ENCODE measurements at regions not wholly inside any gene's neighbourhood (a gene's known extent, or its start where the extent isn't known, plus 50 kb on each side); places are given as distances from the start of the nearest gene placed in this dataset.

DNA sequence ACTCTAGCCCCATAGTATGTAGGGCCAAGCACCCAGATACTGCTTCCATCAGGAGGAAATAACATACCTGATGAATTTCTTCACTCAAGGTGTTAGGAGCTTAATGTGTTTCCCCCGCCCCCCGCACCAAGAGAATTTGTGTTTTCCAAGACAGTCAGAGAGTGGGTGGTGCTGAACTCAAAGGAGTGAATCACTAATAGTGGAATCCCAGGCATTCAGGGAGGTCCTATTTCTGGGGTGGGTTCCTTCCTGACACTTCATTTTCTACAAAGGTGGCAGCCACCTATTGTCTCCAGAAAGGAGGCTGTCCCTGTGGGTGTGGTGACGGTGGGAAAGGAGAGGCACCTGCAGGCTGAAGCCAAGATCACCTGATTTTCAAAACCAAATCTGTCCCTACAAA, 50.8 kb upstream of the ELF5 start:
- H3K4me3 ChIP-seq (ENCODE audit: low read depth, low read length), result no peak overlapping the region
- no peak for DNase-seq (ENCODE audit: low read depth)
- no peak for TF ChIP-seq CTCF (IDR thresholded peaks at IDR 0.05; ENCODE audit: insufficient read depth, low read depth, low read length)

- no peak overlapping the region for H3K4me3 ChIP-seq (ENCODE audit: low read depth, low read length)
- TF ChIP-seq CTCF (IDR thresholded peaks at IDR 0.05; ENCODE audit: insufficient read depth, low read depth, low read length), result no peak
- no peak for DNase-seq (ENCODE audit: low read depth)
Observed at GRCh38 chr11:34564807-34565241, 51.2 kb upstream of the ELF5 start.

DNA sequence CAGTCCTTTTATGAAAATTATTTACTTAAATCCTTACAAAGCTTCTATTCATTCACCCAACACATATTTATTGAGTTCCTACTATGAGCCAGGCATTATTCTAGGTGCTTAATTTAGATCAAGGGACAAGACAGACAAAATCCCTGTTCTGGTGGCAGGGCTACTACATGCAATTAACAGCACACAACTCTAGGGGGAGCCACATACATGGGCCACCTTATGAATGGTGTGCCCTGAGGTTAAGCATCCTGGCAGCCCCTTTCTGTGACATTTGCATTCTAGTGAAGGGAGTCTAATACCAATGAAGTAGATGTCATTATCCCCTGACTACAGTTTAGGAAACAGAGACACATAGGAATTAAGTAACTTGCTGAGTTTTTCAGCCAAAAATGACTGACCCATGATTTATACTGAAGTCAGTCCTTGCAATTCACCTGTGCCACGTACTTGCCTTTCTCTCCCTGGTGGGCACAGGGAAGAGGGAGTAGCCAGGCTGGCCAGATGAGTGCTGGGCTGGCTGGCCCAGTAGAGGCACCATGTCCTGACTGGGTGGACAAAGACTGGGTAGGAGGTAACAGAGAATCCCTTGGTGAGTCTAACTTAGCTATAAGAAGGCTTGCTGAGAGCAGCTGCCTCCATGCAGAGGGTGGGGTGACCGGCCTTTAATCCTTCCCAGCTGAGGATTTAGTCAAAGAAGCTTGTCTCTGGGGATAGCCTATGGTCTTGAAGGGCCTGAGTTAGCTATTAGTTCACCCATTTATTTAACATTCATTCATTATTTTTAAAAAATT, 52.0 kb upstream of the ELF5 start:
- no peak for DNase-seq (ENCODE audit: low read depth)
- peak; percentile 38 for TF ChIP-seq CTCF (IDR thresholded peaks at IDR 0.05; ENCODE audit: insufficient read depth, low read depth, low read length)
- no peak overlapping the region for H3K4me3 ChIP-seq (ENCODE audit: low read depth, low read length)

GRCh38 chr11:34566208-34566551, 52.6 kb upstream of the ELF5 start:
- no peak for TF ChIP-seq CTCF (IDR thresholded peaks at IDR 0.05; ENCODE audit: insufficient read depth, low read depth, low read length)
- no peak overlapping the region for H3K4me3 ChIP-seq (ENCODE audit: low read depth, low read length)
- DNase-seq (ENCODE audit: low read depth), result no peak

DNA sequence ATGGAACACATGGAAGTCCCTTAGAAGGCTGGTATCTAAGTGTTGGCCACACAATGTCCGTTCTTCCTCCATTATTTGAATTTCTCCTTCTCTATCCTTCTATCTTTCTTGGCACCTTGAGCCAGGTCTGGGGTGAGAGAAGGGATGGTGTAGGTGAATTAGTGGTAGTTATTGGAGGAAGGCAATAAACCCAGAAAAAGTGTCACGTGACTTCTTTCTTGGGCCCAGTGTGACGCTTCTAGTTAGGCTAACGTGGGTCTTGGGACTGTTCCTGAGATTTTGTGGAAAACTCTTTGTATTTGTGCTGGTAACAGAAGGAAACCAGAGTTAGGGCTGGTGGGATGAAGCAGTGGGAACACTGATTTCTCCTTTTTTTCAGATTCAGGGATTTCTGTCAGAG, 53.1 kb upstream of the ELF5 start:
- DNase-seq (ENCODE audit: low read depth), result no peak

DNA sequence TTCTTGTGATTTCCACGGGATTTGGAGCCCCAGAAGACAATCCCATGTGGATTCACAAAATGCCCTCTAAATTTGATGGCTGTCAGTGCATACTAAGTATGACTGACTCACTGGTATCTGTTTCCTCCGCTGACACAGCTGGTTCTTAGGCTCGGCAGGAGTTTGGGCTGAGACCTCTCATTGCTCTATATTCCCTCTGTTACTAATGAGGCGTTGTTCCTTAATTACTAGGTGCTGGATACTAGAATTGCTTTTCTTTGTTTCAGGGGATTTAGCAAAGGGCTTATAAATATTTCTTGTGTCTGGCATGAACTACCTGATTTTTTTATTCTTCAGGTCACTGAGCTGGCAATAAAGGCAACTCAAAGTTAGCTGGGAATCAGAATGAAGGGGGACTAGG, 53.2 kb upstream of the EHF start:
- H3K4me3 ChIP-seq (ENCODE audit: low read depth, low read length), result no peak overlapping the region
- no peak for TF ChIP-seq CTCF (IDR thresholded peaks at IDR 0.05; ENCODE audit: insufficient read depth, low read depth, low read length)
- no peak for DNase-seq (ENCODE audit: low read depth)

More for the DNA sequence above, 53.1 kb upstream of the ELF5 start:
- H3K4me3 ChIP-seq (ENCODE audit: low read depth, low read length), result no peak overlapping the region
- no peak for TF ChIP-seq CTCF (IDR thresholded peaks at IDR 0.05; ENCODE audit: insufficient read depth, low read depth, low read length)

DNA sequence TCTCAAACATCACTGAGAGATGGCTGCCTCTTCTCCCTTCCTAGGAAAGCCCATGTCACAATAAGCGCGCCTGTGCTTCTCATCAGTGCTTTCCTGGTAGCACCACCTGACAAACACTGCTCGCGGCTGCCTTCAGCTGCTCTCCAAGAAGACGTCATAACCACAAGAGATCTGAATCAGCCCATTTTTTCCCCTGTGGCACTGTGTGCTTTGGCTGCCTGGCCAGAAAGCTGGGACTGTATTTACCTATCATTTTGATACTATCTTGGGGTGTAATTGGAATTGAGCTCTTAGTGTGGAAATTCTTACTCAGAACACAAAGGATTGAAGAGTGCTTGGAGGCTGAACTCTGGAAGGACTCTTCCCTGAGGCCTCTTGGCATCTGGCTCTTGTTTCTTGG, 50.3 kb upstream of the EHF start:
- TF ChIP-seq CTCF (IDR thresholded peaks at IDR 0.05; ENCODE audit: insufficient read depth, low read depth, low read length), result no peak
- DNase-seq (ENCODE audit: low read depth), result no peak
- H3K4me3 ChIP-seq (ENCODE audit: low read depth, low read length), result no peak overlapping the region
